Endothelial cell of umbilical vein (primary cell): ENCODE measurements at regions not wholly inside any gene's neighbourhood (a gene's known extent, or its start where the extent isn't known, plus 50 kb on each side); places are given as distances from the start of the nearest gene placed in this dataset.

Experiments used
- BruUV-seq: library from RNA; stranded (reverse); fragments of 400-500 nt; replicated peaks from 2 replicates; lab custom pipeline; 2021; lab: Mats Ljungman, UMichigan
- CTCF ChIA-PET: fragments of 300-600, 350-600 bp; sonication (Branson Sonifier 250); formaldehyde crosslinking; loops from one replicate; lab custom pipeline; 2021; ENCODE audit warnings: antibody characterized with exemption, inconsistent platforms; lab: Charles Lee
- POLR2A ChIA-PET: fragments of 300-600, 350-600 bp; sonication (Branson Sonifier 250); formaldehyde crosslinking; loops from one replicate; lab custom pipeline; 2021; ENCODE audit warnings: antibody characterized with exemption, inconsistent platforms; lab: Charles Lee
- DNase-seq: peaks from one replicate; pipeline ENCODE4 v3.0.0-alpha.2; 2011; ENCODE audit warnings: low read depth, low spot score
- FAIRE-seq: peaks from 2 replicates; lab custom pipeline; 2011; peaks lifted over from hg19 to GRCh38; lab: Jason Lieb, UNC
- H2AFZ ChIP-seq: 2 replicates; pipeline ENCODE4 v1.6.0; 2012; ENCODE audit warnings: low read depth, low read length, control low read depth, inconsistent platforms
- H3K27ac ChIP-seq: 2 replicates; pipeline ENCODE4 v1.5.1; 2011; ENCODE audit warnings: low read depth, mild to moderate bottlenecking, control low read depth, low read length, moderate library complexity; ENCODE audit not compliant: insufficient read depth
- H3K27me3 ChIP-seq, 2 experiments: 2 replicates each; pipeline versions ENCODE4 v1.6.0 to v1.6.1; 2011; ENCODE audit warnings: low read length in 2 of 2, mixed read lengths in 1 of 2; ENCODE audit not compliant: control insufficient read depth in 2 of 2, insufficient read depth in 2 of 2
- H3K36me3 ChIP-seq, 2 experiments: 2 replicates in 1 of 2; 3 replicates in 1 of 2; pipeline ENCODE4 v1.5.1; 2011; ENCODE audit warnings: low read length in 2 of 2, mild to moderate bottlenecking in 1 of 2, moderate library complexity in 1 of 2; ENCODE audit not compliant: control insufficient read depth in 2 of 2, insufficient read depth in 2 of 2; ENCODE audit errors: extremely low read depth in 1 of 2
- H3K4me1 ChIP-seq: 3 replicates; pipeline ENCODE4 v1.5.1; 2011; ENCODE audit warnings: mild to moderate bottlenecking, low read length; ENCODE audit not compliant: control insufficient read depth, insufficient read depth; ENCODE audit errors: extremely low read depth
- H3K4me2 ChIP-seq: 2 replicates; pipeline ENCODE4 v1.6.1; 2011; ENCODE audit warnings: low read length, control low read depth, mixed read lengths; ENCODE audit not compliant: insufficient read depth
- H3K4me3 ChIP-seq, 3 experiments: fragments of 200-600 bp in 1 of 3; sonication (generic), shearing (Covaris generic) in 1 of 3; replicated peaks in 1 of 3; 2 replicates each; pipeline ENCODE4 v1.5.1; 2011 to 2016; ENCODE audit warnings: control low read depth in 3 of 3, low read length in 3 of 3, mild to moderate bottlenecking in 2 of 3, inconsistent platforms in 1 of 3, low read depth in 1 of 3, moderate library complexity in 1 of 3; ENCODE audit not compliant: insufficient read depth in 1 of 3
- H3K79me2 ChIP-seq: 2 replicates; pipeline ENCODE4 v1.6.0; 2012; ENCODE audit warnings: low read length, inconsistent platforms; ENCODE audit not compliant: control insufficient read depth, insufficient read depth
- H3K9ac ChIP-seq: replicated peaks from 2 replicates; pipeline ENCODE3; 2011; ENCODE audit warnings: low read length, control low read depth; ENCODE audit not compliant: insufficient read depth; ENCODE audit errors: extremely low read depth
- H3K9me1 ChIP-seq: replicated peaks from 3 replicates; pipeline ENCODE4 v1.6.0; 2011; ENCODE audit warnings: mild to moderate bottlenecking, low read length; ENCODE audit not compliant: control insufficient read depth, insufficient read depth; ENCODE audit errors: extremely low read depth
- H3K9me3 ChIP-seq: replicated peaks from 2 replicates; pipeline ENCODE4 v1.5.1; 2012; ENCODE audit warnings: low read length, inconsistent platforms; ENCODE audit not compliant: control insufficient read depth, insufficient read depth
- H4K20me1 ChIP-seq: replicated peaks from 2 replicates; pipeline ENCODE3; 2011; ENCODE audit warnings: mild to moderate bottlenecking, low read length; ENCODE audit not compliant: control insufficient read depth, insufficient read depth; ENCODE audit errors: extremely low read depth
- EZH2 ChIP-seq: IDR thresholded peaks from 2 replicates; pipeline ENCODE4 v1.6.1; 2012; ENCODE audit warnings: borderline replicate concordance, low read depth, mild to moderate bottlenecking, moderate library complexity, low read length, inconsistent platforms; ENCODE audit not compliant: severe bottlenecking
- FOS ChIP-seq: IDR thresholded peaks from 2 replicates; pipeline ENCODE4 v1.6.1; 2011; ENCODE audit warnings: mild to moderate bottlenecking, low read length, moderate library complexity, borderline replicate concordance; ENCODE audit not compliant: insufficient read depth
- GATA2 ChIP-seq: IDR thresholded peaks from 2 replicates; pipeline ENCODE4 v1.7.0; 2011; ENCODE audit warnings: low read depth, mild to moderate bottlenecking, moderate library complexity, mixed read lengths, low read length; ENCODE audit not compliant: insufficient read length, insufficient read depth
- JUN ChIP-seq: IDR thresholded peaks from 2 replicates; pipeline ENCODE4 v1.6.1; 2011; ENCODE audit warnings: borderline replicate concordance, low read depth; ENCODE audit not compliant: insufficient read length, insufficient read depth
- MYC ChIP-seq: IDR thresholded peaks from one replicate; pipeline ENCODE4 v1.6.1; 2011; ENCODE audit warnings: mild to moderate bottlenecking, low read depth, low read length
- POLR2A ChIP-seq: IDR thresholded peaks from 2 replicates; pipeline ENCODE4 v1.6.1; 2012; ENCODE audit warnings: low read depth, mild to moderate bottlenecking, control low read depth, low read length
- dilution Hi-C: fragments of 300-500 bp; cut with MboI; formaldehyde crosslinking; loops from one replicate; pipeline ENCODE4 v1.15.0; 2019; ENCODE audit warnings: low sequenced_read_pairs; ENCODE audit not compliant: extremely low pct_ligation_motif_present
- intact Hi-C: fragments of 100-400 bp; cut with micrococcal nuclease; formaldehyde crosslinking; loops from one replicate; pipeline ENCODE4 v1.10.0; 2022
- TF ChIP-seq, protein P1 (sequence below): IDR thresholded peaks from 2 replicates; pipeline ENCODE4 v1.6.1; 2011; ENCODE audit not compliant: insufficient read depth, insufficient read length
- TF ChIP-seq, protein P2 (sequence below), 2 donors: IDR thresholded peaks; 1 replicate in 1 of 2; 2 replicates in 1 of 2; pipeline ENCODE4 v1.5.1; 2011; ENCODE audit warnings: low read length in 2 of 2, mild to moderate bottlenecking in 2 of 2, moderate library complexity in 2 of 2, control low read depth in 1 of 2, inconsistent platforms in 1 of 2, low read depth in 1 of 2; ENCODE audit not compliant: insufficient read depth in 1 of 2; ENCODE audit errors: extremely low read depth in 1 of 2

DNA sequence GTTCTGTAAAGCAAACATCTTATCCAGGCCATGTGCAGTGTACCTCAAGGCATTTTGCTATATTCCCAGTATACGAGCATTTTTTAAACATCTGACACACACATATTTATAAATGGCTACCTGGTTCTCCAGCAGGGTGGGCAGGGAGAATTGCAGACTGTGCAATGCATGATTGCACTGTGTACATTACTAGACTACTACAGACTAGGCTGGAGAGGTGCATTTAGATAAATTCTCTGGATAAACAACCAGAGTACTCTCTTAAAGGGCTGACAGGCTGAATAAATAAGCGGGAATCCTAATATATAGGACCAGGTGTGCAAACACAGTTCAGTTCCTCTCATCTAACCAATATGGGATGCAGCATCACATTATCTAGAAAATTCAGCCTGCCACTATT lies 428.3 kb upstream of the ARID1B start:
- Histone ChIP-seq H3K4me2 (peak overlapping the region; percentile 75), H3K36me3 (no peaks in the 10 kb centered on the region), H3K9me3 (no peaks in the 10 kb centered on the region), H4K20me1 (no peaks in the 10 kb centered on the region), H3K9me1 (no peaks in the 10 kb centered on the region), H3K79me2 (no peaks in the 10 kb centered on the region), H3K4me1 (peaks cover 23% of the 10 kb centered on the region), H3K27me3 (no peaks in the 10 kb centered on the region), H3K4me3 (no peak overlapping the region), H3K27ac (peak overlapping the region; percentile 46), H3K9ac (no peak overlapping the region), H2AFZ (peak overlapping the region; percentile 92)
- DNase-seq (no peak), FAIRE-seq (no peak)
- dilution Hi-C loops, result no loop called here
- CTCF ChIA-PET, result interaction anchor here (1.0 kb wide), 1 partner anchor 12 kb away, joined by 3 read pairs; no protein-coding TSS in a partner anchor
- POLR2A ChIA-PET, result no interaction called here
- TF ChIP-seq, protein P1, sequence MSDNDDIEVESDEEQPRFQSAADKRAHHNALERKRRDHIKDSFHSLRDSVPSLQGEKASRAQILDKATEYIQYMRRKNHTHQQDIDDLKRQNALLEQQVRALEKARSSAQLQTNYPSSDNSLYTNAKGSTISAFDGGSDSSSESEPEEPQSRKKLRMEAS, result no peak
- TF ChIP-seq MYC (no peak), EZH2 (no peak), POLR2A (no peak), JUN (no peak), FOS (no peak), GATA2 (no peak)
- TF ChIP-seq, protein P2, sequence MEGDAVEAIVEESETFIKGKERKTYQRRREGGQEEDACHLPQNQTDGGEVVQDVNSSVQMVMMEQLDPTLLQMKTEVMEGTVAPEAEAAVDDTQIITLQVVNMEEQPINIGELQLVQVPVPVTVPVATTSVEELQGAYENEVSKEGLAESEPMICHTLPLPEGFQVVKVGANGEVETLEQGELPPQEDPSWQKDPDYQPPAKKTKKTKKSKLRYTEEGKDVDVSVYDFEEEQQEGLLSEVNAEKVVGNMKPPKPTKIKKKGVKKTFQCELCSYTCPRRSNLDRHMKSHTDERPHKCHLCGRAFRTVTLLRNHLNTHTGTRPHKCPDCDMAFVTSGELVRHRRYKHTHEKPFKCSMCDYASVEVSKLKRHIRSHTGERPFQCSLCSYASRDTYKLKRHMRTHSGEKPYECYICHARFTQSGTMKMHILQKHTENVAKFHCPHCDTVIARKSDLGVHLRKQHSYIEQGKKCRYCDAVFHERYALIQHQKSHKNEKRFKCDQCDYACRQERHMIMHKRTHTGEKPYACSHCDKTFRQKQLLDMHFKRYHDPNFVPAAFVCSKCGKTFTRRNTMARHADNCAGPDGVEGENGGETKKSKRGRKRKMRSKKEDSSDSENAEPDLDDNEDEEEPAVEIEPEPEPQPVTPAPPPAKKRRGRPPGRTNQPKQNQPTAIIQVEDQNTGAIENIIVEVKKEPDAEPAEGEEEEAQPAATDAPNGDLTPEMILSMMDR (IDR thresholded peaks at IDR 0.05; ENCODE audit: extremely low read depth in 1 of 2, insufficient read depth in 1 of 2, low read depth in 1 of 2, low read length in 2 of 2), result no peak
- intact Hi-C loops, result loop anchor here (2.0 to 5.0 kb wide), 4 partner anchors 63 to 1022 kb away; partner anchors contain the start of gene ARID1B
- no TSS peak for BruUV-seq
